ENCODE measurements at regions not wholly inside any gene's neighbourhood (a gene's known extent, or its start where the extent isn't known, plus 50 kb on each side); places are given as distances from the start of the nearest gene placed in this dataset.

Small RNA genes lying in the stretch of these regions (small RNA-seq; reads per million reads assigned to genes)
- gene AC091946.2 (ENCODE audit: insufficient read depth in 2 of 3, insufficient read length in 3 of 3, low read depth in 2 of 3, low replicate concordance in 1 of 3) (0 reads per million in 3 experiments), gene AC140172.1 (ENCODE audit: insufficient read depth in 2 of 3, insufficient read length in 3 of 3, low read depth in 2 of 3, low replicate concordance in 1 of 3) (0 reads per million in 3 experiments)
